ENCODE measurements at regions not wholly inside any gene's neighbourhood (a gene's known extent, or its start where the extent isn't known, plus 50 kb on each side); places are given as distances from the start of the nearest gene placed in this dataset.
A peak's percentile ranks its signal among the peaks of the same experiment; 100 is the strongest.
"Not testable (repeated sequence)": the region's sequence is repeated elsewhere in the genome, so short reads cannot be mapped to it uniquely, and the experiment has no call there.

- peak; percentile 31 for DNase-seq
Measured at GRCh38 chr12:127987199-127987901, 279.6 kb upstream of the TMEM132C start.

- DNase-seq: no peak
Measured at GRCh38 chr12:127991485-127991884, 275.5 kb upstream of the TMEM132C start.

GRCh38 chr12:127998988-127999387, 268.0 kb upstream of the TMEM132C start:
- DNase-seq: no peak

DNA sequence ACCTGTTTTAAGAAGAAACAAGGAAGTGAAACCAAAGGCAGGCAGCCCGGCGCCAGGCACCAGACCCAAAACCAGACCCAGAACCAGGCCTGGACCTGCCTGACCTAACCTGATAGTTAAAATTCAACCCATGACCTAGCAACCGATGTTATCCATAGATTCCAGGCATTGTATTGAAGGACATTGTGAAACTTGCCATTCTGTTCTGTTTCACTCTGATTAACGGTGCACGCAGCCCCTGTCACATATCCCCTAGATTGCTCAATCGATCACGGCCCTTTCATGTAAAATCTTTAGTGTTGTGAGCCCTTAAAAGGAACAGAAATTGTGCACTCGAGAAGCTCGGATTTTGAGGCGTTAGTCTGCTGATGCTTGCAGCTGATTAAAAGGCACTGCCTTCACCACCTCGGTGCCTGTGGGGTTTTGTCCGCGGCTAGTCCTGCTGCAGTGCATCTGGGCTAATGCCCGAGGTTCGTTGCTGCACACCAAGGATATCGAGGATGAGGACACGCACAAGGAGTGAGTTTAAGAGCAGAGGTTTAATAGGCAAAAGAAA, 262.5 kb upstream of the TMEM132C start:
- DNase-seq: no peak

DNA sequence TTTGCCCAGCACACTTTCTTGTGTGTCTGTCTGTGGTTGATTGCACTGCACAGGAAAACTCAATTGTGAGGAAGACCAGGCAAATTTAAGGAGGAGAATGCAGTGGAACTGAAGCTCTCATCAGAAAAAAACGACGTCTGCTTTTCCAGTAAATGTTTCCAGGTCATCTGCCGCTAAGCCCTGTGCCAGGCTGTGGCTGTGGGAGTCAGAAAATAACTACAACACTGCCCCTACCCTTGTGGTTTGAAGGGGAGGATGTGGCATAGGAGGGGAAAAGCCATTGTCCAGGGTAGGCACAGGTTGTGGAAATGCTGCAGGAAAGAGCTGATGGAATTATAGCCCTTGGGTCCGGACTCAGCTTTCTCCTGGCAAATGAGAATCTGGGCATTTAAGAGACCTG, 259.7 kb upstream of the TMEM132C start:
- DNase-seq: no peak

GRCh38 chr12:128008341-128008740, 258.6 kb upstream of the TMEM132C start:
- DNase-seq: peak; percentile 58

GRCh38 chr12:128009108-128009507, 257.9 kb upstream of the TMEM132C start:
- DNase-seq: no peak

- no peak for DNase-seq
Measured at GRCh38 chr12:128012110-128012509, 254.9 kb upstream of the TMEM132C start.

DNA sequence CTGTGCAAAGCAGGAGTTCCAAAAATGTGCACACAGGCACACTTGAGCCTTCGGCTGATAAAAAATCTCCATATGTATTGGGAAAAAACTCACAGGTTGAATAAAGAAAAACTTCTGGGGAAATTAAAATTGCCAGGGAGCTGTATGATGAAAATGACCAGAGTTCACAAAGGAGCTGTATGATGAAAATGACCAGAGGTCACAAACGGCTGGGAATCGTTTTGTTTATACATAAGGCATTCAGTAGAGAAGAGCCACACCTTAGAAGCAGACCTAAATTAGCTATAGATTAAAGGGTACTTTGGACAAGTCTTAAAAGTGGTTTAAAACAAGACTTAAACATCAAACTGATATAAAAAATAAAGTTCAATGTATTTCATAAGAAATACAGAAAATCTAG, 251.7 kb upstream of the TMEM132C start:
- no peak for DNase-seq

GRCh38 chr12:128018067-128018466, 248.9 kb upstream of the TMEM132C start:
- DNase-seq: no peak

DNA sequence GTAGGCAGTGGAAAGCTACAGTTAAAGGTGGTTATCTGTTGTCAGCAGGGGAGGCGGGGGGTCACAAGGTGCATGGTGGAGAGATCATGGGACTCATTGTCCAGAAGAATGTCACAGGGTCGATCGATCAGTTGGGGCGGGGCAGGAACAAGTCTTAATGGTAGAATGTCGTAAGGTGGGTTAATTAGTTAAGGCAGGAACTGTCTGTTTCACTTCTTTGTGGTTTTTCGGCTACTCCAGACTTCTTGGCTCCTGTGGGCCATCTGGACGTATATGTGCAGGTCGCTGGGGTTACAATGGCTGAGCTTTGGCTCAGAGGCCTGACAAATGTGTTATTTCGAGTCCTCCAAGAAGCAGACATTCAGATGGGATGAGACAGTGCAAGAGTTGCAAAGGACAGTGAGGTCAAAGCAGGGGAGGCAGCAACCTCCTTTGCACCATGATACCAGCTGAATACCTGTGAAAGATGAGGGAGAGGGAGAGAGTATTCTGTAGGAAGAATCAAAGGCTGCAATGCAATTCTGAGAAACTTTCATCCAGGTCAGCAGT, 246.9 kb upstream of the TMEM132C start:
- DNase-seq: no peak

- no peak for DNase-seq
Measured at GRCh38 chr12:128021561-128021960, 245.4 kb upstream of the TMEM132C start.

DNA sequence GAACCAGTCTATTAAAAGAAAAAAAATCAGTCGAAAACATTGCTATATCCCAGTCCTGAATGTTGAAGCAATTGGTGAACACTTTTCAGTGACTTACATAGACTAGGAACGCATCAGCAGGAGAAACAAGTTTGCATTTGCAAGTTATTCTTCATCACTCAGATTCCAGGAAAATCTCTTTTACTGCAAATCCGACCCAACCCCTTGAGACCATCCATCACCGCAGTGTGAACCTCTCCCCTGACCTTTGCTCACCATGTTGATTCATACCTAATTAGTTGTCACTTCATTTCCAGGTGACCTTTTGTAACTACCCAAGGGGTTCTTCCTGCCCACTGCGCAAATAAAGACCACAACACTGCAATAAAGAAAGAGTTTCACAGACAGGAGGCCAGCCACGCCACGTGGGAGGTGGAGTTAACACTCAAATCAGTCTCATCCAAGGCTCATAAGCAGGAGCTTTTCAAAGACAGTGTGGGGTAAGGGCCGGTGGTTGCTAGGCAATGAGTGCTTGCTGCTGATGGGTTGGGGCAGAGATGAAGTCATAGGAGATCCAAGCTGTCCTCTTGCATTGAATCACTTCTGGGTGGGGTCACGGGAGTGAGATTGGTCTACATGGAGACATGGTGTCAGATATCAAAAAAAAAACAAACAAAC, 241.3 kb upstream of the TMEM132C start:
- DNase-seq: no peak

DNA sequence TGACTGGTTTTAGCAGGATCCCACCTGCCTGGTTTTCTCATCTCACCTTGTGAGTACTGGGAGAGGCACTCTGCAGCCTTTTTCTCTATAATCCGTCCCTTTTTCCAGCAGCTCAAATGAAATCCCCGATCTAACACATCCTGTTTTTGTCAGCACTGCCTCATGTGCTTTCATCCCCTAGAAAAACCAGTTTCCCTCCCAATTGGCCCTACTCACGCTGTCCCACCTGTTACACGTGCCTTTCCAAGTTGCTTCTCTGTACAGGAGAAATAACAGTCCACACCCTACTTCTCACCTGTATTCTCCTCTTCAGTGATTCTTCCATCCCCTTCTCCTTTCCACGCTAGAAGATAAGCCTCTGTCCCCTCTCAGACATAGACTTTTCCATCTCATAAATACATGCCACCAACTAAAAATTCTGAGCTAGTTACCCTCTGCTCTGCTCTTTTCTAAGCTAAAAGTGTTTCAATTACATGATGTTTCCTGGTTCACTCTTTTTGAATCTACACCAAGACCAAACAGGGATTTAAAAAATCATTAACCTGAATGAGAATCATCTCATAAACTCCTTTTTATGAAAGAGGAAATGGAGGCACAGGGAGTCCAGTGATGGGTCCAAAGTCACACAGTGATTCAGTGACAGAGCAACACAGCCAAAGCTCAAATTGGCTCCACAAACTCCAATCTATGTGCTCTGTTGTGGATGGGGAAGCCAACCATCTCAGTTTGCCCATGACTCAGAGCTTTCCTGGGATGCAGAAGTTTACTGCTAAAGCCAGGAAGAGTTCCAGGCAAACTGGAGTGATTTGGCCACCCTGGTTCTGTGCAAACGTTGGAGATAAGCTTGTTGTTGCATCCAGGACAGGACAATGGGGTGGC, 240.0 kb upstream of the TMEM132C start:
- no peak for DNase-seq

DNA sequence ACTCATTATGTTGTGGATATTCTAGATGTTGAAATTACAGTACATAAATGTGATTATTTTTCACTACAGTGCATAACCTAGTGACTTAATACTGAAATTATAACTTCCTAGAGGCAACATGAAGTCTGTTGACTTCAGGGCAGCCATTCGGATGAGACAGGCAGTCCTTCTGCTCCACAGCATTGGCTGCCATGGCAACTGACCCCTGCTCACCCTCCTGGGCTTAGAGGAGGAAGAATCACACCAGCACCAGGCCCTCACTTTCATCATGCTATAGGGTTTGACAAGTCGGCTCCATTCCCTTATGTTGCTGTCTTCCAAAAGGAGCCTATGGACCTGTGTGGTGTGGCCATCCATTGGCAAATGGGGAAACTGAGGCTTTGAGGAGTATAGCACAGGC, 233.5 kb upstream of the TMEM132C start:
- no peak for DNase-seq

- DNase-seq: no peak
Measured at GRCh38 chr12:128040971-128041370, 226.0 kb upstream of the TMEM132C start.

GRCh38 chr12:128042283-128042682, 224.7 kb upstream of the TMEM132C start:
- not testable (repeated sequence) for DNase-seq

DNA sequence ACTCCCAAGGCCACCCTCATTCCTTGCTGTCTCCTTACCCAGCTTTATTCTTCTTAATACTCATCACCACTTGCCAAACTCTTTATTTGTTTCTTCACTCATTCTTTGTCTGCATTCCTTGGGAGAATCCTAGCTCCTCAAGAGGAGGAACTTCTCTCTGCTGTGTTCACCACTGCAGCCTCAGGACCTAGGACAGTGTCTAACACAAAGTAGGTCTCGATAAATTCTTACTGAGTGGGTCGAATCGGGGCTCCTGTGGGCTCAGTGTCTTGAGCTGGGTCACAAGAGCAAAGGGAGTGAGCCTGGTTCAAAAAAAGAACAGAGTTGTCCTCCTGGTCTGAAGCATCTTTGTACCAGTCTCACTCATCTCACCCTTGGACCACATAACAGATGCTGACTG, 224.1 kb upstream of the TMEM132C start:
- DNase-seq: no peak

DNA sequence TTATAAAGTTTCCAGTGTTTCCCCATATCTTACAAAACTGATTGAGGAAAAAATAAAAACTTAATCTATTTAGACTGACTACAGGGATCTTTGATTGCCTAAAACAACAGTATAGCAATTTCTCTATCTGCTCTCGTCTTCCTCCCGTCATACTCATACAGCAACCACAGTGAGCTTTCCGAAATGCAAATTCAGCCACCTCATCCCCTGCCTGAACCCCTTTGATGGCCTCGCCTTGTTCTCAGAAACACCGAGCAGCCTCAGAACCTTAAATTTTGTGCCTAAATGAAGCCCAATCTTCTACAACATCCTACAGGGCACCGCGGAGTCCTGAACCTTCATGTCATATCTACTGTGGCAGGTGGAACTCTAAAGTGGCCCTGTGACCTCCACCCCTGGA, 223.7 kb upstream of the TMEM132C start:
- no peak for DNase-seq

- no peak for DNase-seq
Measured at GRCh38 chr12:128047266-128048060, 219.5 kb upstream of the TMEM132C start.

DNA sequence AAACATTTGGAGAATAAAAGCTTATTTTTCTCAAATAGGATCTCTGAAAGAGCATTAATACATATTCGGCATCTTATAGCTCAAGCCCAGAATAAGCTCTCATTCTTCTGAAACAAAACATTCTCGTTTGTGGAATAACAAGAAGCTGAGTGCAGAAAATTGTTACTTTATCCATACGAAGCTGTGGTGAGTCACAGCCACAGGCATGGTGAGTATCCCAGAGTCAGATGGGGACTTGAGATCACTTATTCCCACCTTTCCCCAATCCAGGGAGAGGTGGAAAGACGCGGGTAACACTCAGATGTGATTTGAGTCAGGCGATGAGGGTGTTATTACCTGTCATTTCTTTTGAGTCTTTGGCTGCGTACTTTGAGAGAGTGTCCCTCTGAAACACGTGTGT, 214.6 kb upstream of the TMEM132C start:
- DNase-seq: peak; percentile 7

- DNase-seq: no peak
Measured at GRCh38 chr12:128052777-128053176, 214.2 kb upstream of the TMEM132C start.

Measured in amniotic stem cell (primary cell).